Colonic mucosa (tissue), 4 donors: ENCODE measurements at regions not wholly inside any gene's neighbourhood (a gene's known extent, or its start where the extent isn't known, plus 50 kb on each side); places are given as distances from the start of the nearest gene placed in this dataset.

Experiments used
- DNase-seq: peaks from one replicate; pipeline ENCODE4 v3.0.0-alpha.2; 2020
- H3K27ac ChIP-seq: fragments of 200-600 bp; one replicate; pipeline ENCODE4 v1.8.0; 2021
- H3K27me3 ChIP-seq: fragments of 200-600 bp; one replicate; pipeline ENCODE4 v1.8.0; 2021
- H3K36me3 ChIP-seq: fragments of 200-600 bp; one replicate; pipeline ENCODE4 v1.8.0; 2021
- H3K4me1 ChIP-seq: fragments of 200-600 bp; one replicate; pipeline ENCODE4 v1.8.0; 2021; ENCODE audit warnings: mild to moderate bottlenecking
- H3K4me3 ChIP-seq: fragments of 200-600 bp; one replicate; pipeline ENCODE4 v1.8.0; 2021
- H3K9ac ChIP-seq, 2 donors: one replicate each; pipeline ENCODE4 v1.7.0; 2013; ENCODE audit warnings: control low read depth in 2 of 2, low read depth in 2 of 2, low read length in 2 of 2
- H3K9me3 ChIP-seq: fragments of 200-600 bp; one replicate; pipeline ENCODE4 v1.8.0; 2021
- CTCF ChIP-seq: fragments of 200-600 bp; IDR thresholded peaks from one replicate; pipeline ENCODE4 v1.8.0; 2022; ENCODE audit warnings: antibody characterized with exemption, mild to moderate bottlenecking
- intact Hi-C: fragments of 100-400 bp; cut with DNase I; formaldehyde crosslinking; loops from one replicate; pipeline ENCODE4 v1.14.1; 2022
- donor health status: healthy.
- donor health status: DM: no; HTN: no; CAD: no.
- donor health status: DM: no; HTN: no; CAD: no.

GRCh38 chr1:98498651-98499050 is 162.9 kb upstream of the SNX7 start:
- TF ChIP-seq CTCF, result no peak
- Histone ChIP-seq H3K27me3 (no peaks in the 10 kb centered on the region), H3K27ac (no peak overlapping the region), H3K9me3 (no peaks in the 10 kb centered on the region), H3K4me1 (no peaks in the 10 kb centered on the region), H3K36me3 (no peaks in the 10 kb centered on the region), H3K4me3 (no peak overlapping the region), H3K9ac (no peak overlapping the region)
- intact Hi-C loops, result no loop called here
- no peak for DNase-seq

GRCh38 chr1:98497497-98497896 is 164.0 kb upstream of the SNX7 start:
- no peak for TF ChIP-seq CTCF
- Histone ChIP-seq H3K4me3 (no peak overlapping the region), H3K27ac (no peak overlapping the region), H3K36me3 (no peaks in the 10 kb centered on the region), H3K9ac (no peak overlapping the region), H3K27me3 (no peaks in the 10 kb centered on the region), H3K9me3 (no peaks in the 10 kb centered on the region), H3K4me1 (no peaks in the 10 kb centered on the region)
- intact Hi-C loops, result no loop called here
- DNase-seq, result no peak

- H3K4me3 ChIP-seq, result no peak overlapping the region
- DNase-seq, result no peak
- no peaks in the 10 kb centered on the region for H3K4me1 ChIP-seq
- no peaks in the 10 kb centered on the region for H3K9me3 ChIP-seq
- no peak overlapping the region for H3K9ac ChIP-seq
- no peaks in the 10 kb centered on the region for H3K36me3 ChIP-seq
- no peak for TF ChIP-seq CTCF
- H3K27ac ChIP-seq, result no peak overlapping the region
- H3K27me3 ChIP-seq, result no peaks in the 10 kb centered on the region
- intact Hi-C loops, result no loop called here
Observed at GRCh38 chr1:98496256-98496995, 165.1 kb upstream of the SNX7 start.

- Histone ChIP-seq H3K27me3 (no peaks in the 10 kb centered on the region), H3K27ac (no peak overlapping the region), H3K4me3 (no peak overlapping the region), H3K4me1 (no peaks in the 10 kb centered on the region), H3K36me3 (no peaks in the 10 kb centered on the region), H3K9ac (no peak overlapping the region), H3K9me3 (no peaks in the 10 kb centered on the region)
- DNase-seq, result no peak
- intact Hi-C loops, result no loop called here
- no peak for TF ChIP-seq CTCF
Observed at GRCh38 chr1:98493469-98493868, 168.1 kb upstream of the SNX7 start.

GRCh38 chr1:98490099-98490498 is 171.4 kb upstream of the SNX7 start:
- Histone ChIP-seq H3K27me3 (no peaks in the 10 kb centered on the region), H3K9ac (no peak overlapping the region), H3K4me1 (no peaks in the 10 kb centered on the region), H3K9me3 (no peaks in the 10 kb centered on the region), H3K36me3 (no peaks in the 10 kb centered on the region), H3K27ac (no peak overlapping the region), H3K4me3 (no peak overlapping the region)
- no peak for DNase-seq
- intact Hi-C loops, result no loop called here
- no peak for TF ChIP-seq CTCF
